ENCODE measurements at regions not wholly inside any gene's neighbourhood (a gene's known extent, or its start where the extent isn't known, plus 50 kb on each side); places are given as distances from the start of the nearest gene placed in this dataset.

DNA sequence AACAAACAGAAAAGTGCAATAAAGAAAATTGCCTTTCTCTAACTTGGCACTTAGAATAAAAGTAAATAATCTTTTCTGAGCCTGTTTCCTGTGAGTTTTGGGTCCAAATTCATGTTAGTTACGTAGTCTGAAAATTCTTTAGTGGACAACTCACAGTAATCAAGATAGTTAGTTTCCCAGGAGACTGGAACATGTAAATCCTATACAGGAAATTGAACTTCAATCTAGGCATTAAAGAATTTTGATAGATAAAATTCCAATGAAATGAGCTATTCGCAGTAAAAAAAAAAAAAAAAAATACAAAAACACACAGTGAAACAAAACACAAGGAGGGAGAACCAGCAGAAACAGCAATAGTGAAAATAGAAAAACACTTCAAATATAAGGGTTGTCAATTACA, 83.8 kb upstream of the REG3G start:
- Histone ChIP-seq H3K9ac (ENCODE audit: low read depth, low read length) (no peak overlapping the region), H3K79me2 (ENCODE audit: insufficient read depth, low read length) (no peaks in the 10 kb centered on the region), H3K4me2 (ENCODE audit: insufficient read depth, low read length) (no peak overlapping the region), H4K20me1 (ENCODE audit: insufficient read depth, low read length) (no peaks in the 10 kb centered on the region), H3K9me3 (ENCODE audit: insufficient read depth, low read length, severe bottlenecking) (no peaks in the 10 kb centered on the region), H3K4me1 (ENCODE audit: insufficient read depth, low read length) (no peaks in the 10 kb centered on the region), H3K27ac (ENCODE audit: low read length) (no peak overlapping the region), H3K36me3 (ENCODE audit: insufficient read depth, low read length) (no peaks in the 10 kb centered on the region), H3K27me3 (ENCODE audit: insufficient read depth, low read length, poor library complexity) (no peaks in the 10 kb centered on the region), H3K4me3 (ENCODE audit: low read depth in 1 of 2, low read length in 2 of 2) (no peak overlapping the region), H2AFZ (ENCODE audit: low read depth, low read length) (no peak overlapping the region)
- DNase-seq = no peak
- TF ChIP-seq EZH2 (IDR thresholded peaks at IDR 0.05; ENCODE audit: borderline replicate concordance, low read depth, low read length, severe bottlenecking) = no peak
- TF ChIP-seq, protein P1, sequence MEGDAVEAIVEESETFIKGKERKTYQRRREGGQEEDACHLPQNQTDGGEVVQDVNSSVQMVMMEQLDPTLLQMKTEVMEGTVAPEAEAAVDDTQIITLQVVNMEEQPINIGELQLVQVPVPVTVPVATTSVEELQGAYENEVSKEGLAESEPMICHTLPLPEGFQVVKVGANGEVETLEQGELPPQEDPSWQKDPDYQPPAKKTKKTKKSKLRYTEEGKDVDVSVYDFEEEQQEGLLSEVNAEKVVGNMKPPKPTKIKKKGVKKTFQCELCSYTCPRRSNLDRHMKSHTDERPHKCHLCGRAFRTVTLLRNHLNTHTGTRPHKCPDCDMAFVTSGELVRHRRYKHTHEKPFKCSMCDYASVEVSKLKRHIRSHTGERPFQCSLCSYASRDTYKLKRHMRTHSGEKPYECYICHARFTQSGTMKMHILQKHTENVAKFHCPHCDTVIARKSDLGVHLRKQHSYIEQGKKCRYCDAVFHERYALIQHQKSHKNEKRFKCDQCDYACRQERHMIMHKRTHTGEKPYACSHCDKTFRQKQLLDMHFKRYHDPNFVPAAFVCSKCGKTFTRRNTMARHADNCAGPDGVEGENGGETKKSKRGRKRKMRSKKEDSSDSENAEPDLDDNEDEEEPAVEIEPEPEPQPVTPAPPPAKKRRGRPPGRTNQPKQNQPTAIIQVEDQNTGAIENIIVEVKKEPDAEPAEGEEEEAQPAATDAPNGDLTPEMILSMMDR (IDR thresholded peaks at IDR 0.05; ENCODE audit: borderline replicate concordance, extremely low read depth, low read length, poor library complexity, severe bottlenecking) = no peak
- ATAC-seq (ENCODE audit: insufficient read depth, low read depth) = no peak

DNA sequence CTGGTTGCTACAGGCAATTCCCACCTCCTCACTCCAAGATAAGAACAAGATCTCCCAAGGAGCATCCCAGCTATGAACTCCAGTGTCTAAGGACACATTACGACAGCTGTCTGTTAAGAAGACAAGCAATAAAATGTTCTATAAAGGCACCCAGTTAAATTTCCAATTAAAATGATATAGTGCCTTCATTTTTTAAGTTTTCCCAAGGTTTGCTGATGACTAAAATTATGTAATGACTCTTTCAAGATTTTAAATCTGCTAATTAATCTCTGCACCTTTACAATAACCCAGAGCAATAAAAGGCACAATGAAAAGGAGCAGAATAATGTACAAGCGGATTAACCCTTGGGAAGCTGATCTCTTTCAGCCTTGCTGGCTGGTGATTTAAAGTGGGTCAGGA, 61.6 kb upstream of the REG3G start:
- no peak overlapping the region for H3K9ac ChIP-seq (ENCODE audit: low read depth, low read length)
- H3K36me3 ChIP-seq (ENCODE audit: insufficient read depth, low read length) = no peaks in the 10 kb centered on the region
- no peaks in the 10 kb centered on the region for H3K79me2 ChIP-seq (ENCODE audit: insufficient read depth, low read length)
- TF ChIP-seq, protein P1 (IDR thresholded peaks at IDR 0.05; ENCODE audit: borderline replicate concordance, extremely low read depth, low read length, poor library complexity, severe bottlenecking) = no peak
- no peak for TF ChIP-seq EZH2 (IDR thresholded peaks at IDR 0.05; ENCODE audit: borderline replicate concordance, low read depth, low read length, severe bottlenecking)
- no peaks in the 10 kb centered on the region for H3K9me3 ChIP-seq (ENCODE audit: insufficient read depth, low read length, severe bottlenecking)
- H4K20me1 ChIP-seq (ENCODE audit: insufficient read depth, low read length) = no peaks in the 10 kb centered on the region
- no peaks in the 10 kb centered on the region for H3K4me1 ChIP-seq (ENCODE audit: insufficient read depth, low read length)
- H3K4me2 ChIP-seq (ENCODE audit: insufficient read depth, low read length) = no peak overlapping the region
- DNase-seq (no peak), ATAC-seq (ENCODE audit: insufficient read depth, low read depth) (no peak)
- no peaks in the 10 kb centered on the region for H3K27me3 ChIP-seq (ENCODE audit: insufficient read depth, low read length, poor library complexity)
- H2AFZ ChIP-seq (ENCODE audit: low read depth, low read length) = no peak overlapping the region
- H3K4me3 ChIP-seq (ENCODE audit: low read depth in 1 of 2, low read length in 2 of 2) = no peak overlapping the region
- no peak overlapping the region for H3K27ac ChIP-seq (ENCODE audit: low read length)

DNA sequence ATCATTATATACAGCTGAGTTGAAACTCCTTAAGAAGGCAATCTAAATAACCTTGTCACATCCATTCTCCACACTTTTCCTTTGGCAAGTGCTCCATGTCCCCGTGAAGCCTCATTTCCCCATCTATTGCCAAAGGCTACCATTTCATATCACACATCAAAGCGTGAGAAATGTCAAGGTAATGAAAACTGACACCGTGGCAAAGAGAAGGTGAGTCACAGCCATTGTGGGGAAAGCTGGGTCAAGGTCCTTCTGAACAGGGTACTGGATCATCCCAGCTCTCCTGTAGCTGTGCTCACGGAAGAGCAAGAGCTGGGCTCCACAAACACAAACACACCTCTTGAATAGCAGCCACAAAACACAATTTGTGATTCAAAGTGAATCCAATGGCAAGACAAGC, 58.2 kb upstream of the REG3G start:
- no peaks in the 10 kb centered on the region for H3K4me1 ChIP-seq (ENCODE audit: insufficient read depth, low read length)
- H3K4me3 ChIP-seq (ENCODE audit: low read depth in 1 of 2, low read length in 2 of 2) = no peak overlapping the region
- no peaks in the 10 kb centered on the region for H3K9me3 ChIP-seq (ENCODE audit: insufficient read depth, low read length, severe bottlenecking)
- no peak for TF ChIP-seq EZH2 (IDR thresholded peaks at IDR 0.05; ENCODE audit: borderline replicate concordance, low read depth, low read length, severe bottlenecking)
- TF ChIP-seq, protein P1 (IDR thresholded peaks at IDR 0.05; ENCODE audit: borderline replicate concordance, extremely low read depth, low read length, poor library complexity, severe bottlenecking) = no peak
- ATAC-seq (ENCODE audit: insufficient read depth, low read depth) = no peak
- no peak overlapping the region for H2AFZ ChIP-seq (ENCODE audit: low read depth, low read length)
- no peaks in the 10 kb centered on the region for H3K36me3 ChIP-seq (ENCODE audit: insufficient read depth, low read length)
- H3K79me2 ChIP-seq (ENCODE audit: insufficient read depth, low read length) = no peaks in the 10 kb centered on the region
- H3K27ac ChIP-seq (ENCODE audit: low read length) = no peak overlapping the region
- no peak overlapping the region for H3K9ac ChIP-seq (ENCODE audit: low read depth, low read length)
- H3K4me2 ChIP-seq (ENCODE audit: insufficient read depth, low read length) = no peak overlapping the region
- no peak for DNase-seq
- H3K27me3 ChIP-seq (ENCODE audit: insufficient read depth, low read length, poor library complexity) = no peaks in the 10 kb centered on the region
- no peaks in the 10 kb centered on the region for H4K20me1 ChIP-seq (ENCODE audit: insufficient read depth, low read length)

- Histone ChIP-seq H3K4me3 (ENCODE audit: low read depth in 1 of 2, low read length in 2 of 2) (no peak overlapping the region), H2AFZ (ENCODE audit: low read depth, low read length) (no peak overlapping the region), H3K27me3 (ENCODE audit: insufficient read depth, low read length, poor library complexity) (no peaks in the 10 kb centered on the region), H3K9me3 (ENCODE audit: insufficient read depth, low read length, severe bottlenecking) (no peaks in the 10 kb centered on the region), H4K20me1 (ENCODE audit: insufficient read depth, low read length) (no peaks in the 10 kb centered on the region), H3K4me1 (ENCODE audit: insufficient read depth, low read length) (no peaks in the 10 kb centered on the region), H3K27ac (ENCODE audit: low read length) (no peak overlapping the region), H3K9ac (ENCODE audit: low read depth, low read length) (no peak overlapping the region), H3K36me3 (ENCODE audit: insufficient read depth, low read length) (no peaks in the 10 kb centered on the region), H3K79me2 (ENCODE audit: insufficient read depth, low read length) (no peaks in the 10 kb centered on the region), H3K4me2 (ENCODE audit: insufficient read depth, low read length) (no peak overlapping the region)
- no peak for ATAC-seq (ENCODE audit: insufficient read depth, low read depth)
- TF ChIP-seq EZH2 (IDR thresholded peaks at IDR 0.05; ENCODE audit: borderline replicate concordance, low read depth, low read length, severe bottlenecking) = no peak
- TF ChIP-seq, protein P1 (IDR thresholded peaks at IDR 0.05; ENCODE audit: borderline replicate concordance, extremely low read depth, low read length, poor library complexity, severe bottlenecking) = no peak
- DNase-seq = no peak
Observed at GRCh38 chr2:78973630-78974029, 51.9 kb upstream of the REG3G start.

Data from DND-41 (cell line).